H1 (cell line): ENCODE measurements at regions not wholly inside any gene's neighbourhood (a gene's known extent, or its start where the extent isn't known, plus 50 kb on each side); places are given as distances from the start of the nearest gene placed in this dataset.

ENCODE experiments used
- CHD7 ChIP-seq: fragments of 300-600 bp; sonication (generic); IDR thresholded peaks from 2 replicates; pipeline ENCODE4 v1.7.1; 2012; ENCODE audit warnings: low read length, moderate library complexity, mild to moderate bottlenecking, inconsistent platforms; ENCODE audit not compliant: insufficient replicate concordance

GRCh38 chr5:67390935-67391334 lies 194.3 kb upstream of the CD180 start (continued):
- no peak for TF ChIP-seq CHD7
